Kidney epithelial cell (primary cell): ENCODE measurements at regions not wholly inside any gene's neighbourhood (a gene's known extent, or its start where the extent isn't known, plus 50 kb on each side); places are given as distances from the start of the nearest gene placed in this dataset.

Experiments used
- DNase-seq: peaks from one replicate; pipeline ENCODE4 v3.0.0-alpha.2; 2010; ENCODE audit warnings: low read depth
- H3K27me3 ChIP-seq: 2 replicates; pipeline ENCODE4 v1.6.0; 2011; ENCODE audit warnings: low read length; ENCODE audit not compliant: control insufficient read depth, insufficient read depth
- H3K36me3 ChIP-seq: 2 replicates; pipeline ENCODE4 v1.5.1; 2011; ENCODE audit warnings: low read length; ENCODE audit not compliant: control insufficient read depth, insufficient read depth
- H3K4me3 ChIP-seq: 2 replicates; pipeline ENCODE4 v1.5.1; 2011; ENCODE audit warnings: low read depth, mild to moderate bottlenecking, control low read depth, low read length
- CTCF ChIP-seq: IDR thresholded peaks from 2 replicates; pipeline ENCODE4 v1.5.1; 2011; ENCODE audit warnings: mild to moderate bottlenecking, moderate library complexity, low read length, control low read depth, inconsistent platforms; ENCODE audit not compliant: insufficient read depth, poor library complexity, severe bottlenecking

GRCh38 chr4:180560896-180561295, 1682.3 kb upstream of the TENM3 start:
- peak; percentile 5 for DNase-seq
- Histone ChIP-seq H3K27me3 (no peaks in the 10 kb centered on the region), H3K36me3 (no peaks in the 10 kb centered on the region), H3K4me3 (no peak overlapping the region)
- no peak for TF ChIP-seq CTCF

- no peak for TF ChIP-seq CTCF
- H3K4me3 ChIP-seq = no peak overlapping the region
- H3K36me3 ChIP-seq = no peaks in the 10 kb centered on the region
- H3K27me3 ChIP-seq = no peaks in the 10 kb centered on the region
- DNase-seq = no peak
Measured at GRCh38 chr4:180564026-180564425, 1679.2 kb upstream of the TENM3 start.

- DNase-seq = no peak
- no peak for TF ChIP-seq CTCF
- Histone ChIP-seq H3K4me3 (no peak overlapping the region), H3K36me3 (no peaks in the 10 kb centered on the region), H3K27me3 (no peaks in the 10 kb centered on the region)
Measured at GRCh38 chr4:180564448-180564847, 1678.8 kb upstream of the TENM3 start.

- H3K27me3 ChIP-seq = no peaks in the 10 kb centered on the region
- TF ChIP-seq CTCF = no peak
- H3K4me3 ChIP-seq = no peak overlapping the region
- DNase-seq = no peak
- H3K36me3 ChIP-seq = no peaks in the 10 kb centered on the region
Measured at GRCh38 chr4:180565856-180566431, 1677.3 kb upstream of the TENM3 start.

GRCh38 chr4:180566492-180566891, 1676.7 kb upstream of the TENM3 start:
- TF ChIP-seq CTCF = no peak
- Histone ChIP-seq H3K36me3 (no peaks in the 10 kb centered on the region), H3K4me3 (no peak overlapping the region), H3K27me3 (no peaks in the 10 kb centered on the region)
- no peak for DNase-seq

- no peaks in the 10 kb centered on the region for H3K36me3 ChIP-seq
- DNase-seq = no peak
- TF ChIP-seq CTCF = no peak
- no peak overlapping the region for H3K4me3 ChIP-seq
- H3K27me3 ChIP-seq = no peaks in the 10 kb centered on the region
Measured at GRCh38 chr4:180567080-180567479, 1676.1 kb upstream of the TENM3 start.
